ENCODE measurements at regions not wholly inside any gene's neighbourhood (a gene's known extent, or its start where the extent isn't known, plus 50 kb on each side); places are given as distances from the start of the nearest gene placed in this dataset.
"Not testable (repeated sequence)": the region's sequence is repeated elsewhere in the genome, so short reads cannot be mapped to it uniquely, and the experiment has no call there.

GRCh38 chr2:88959480-88960204 is 268.2 kb downstream of the RPIA start:
- intact Hi-C loops (cut with micrococcal nuclease), result no loop called here
- H3K36me3 ChIP-seq (ENCODE audit: control insufficient read depth in 1 of 2, insufficient read depth in 2 of 2, low read length in 2 of 2), result no peaks in the 10 kb centered on the region
- H3K4me2 ChIP-seq (ENCODE audit: low read length), result no peak overlapping the region
- ChIA-PET RAD21 (ENCODE audit: low non-redundant PET in 1 of 2, low total read pairs in 2 of 2, uncharacterized antibody in 2 of 2, unreplicated experiment in 2 of 2) (no interaction called here), POLR2A (no interaction called here), CTCF (interaction anchor here (0.7 to 1.2 kb wide), 5 partner anchors 10 to 128 kb away, joined by 3 to 6 read pairs (median 3); no protein-coding TSS in a partner anchor)
- DNase-seq (ENCODE audit: low read depth, low spot score), result no peak
- no TSS peak for BruUV-seq (replicated peaks)
- TF ChIP-seq CTCF (IDR thresholded peaks at IDR 0.05 in 2 of 3, conservative IDR thresholded peaks at IDR 0.05 in 1 of 3; ENCODE audit: borderline replicate concordance in 1 of 3, insufficient read depth in 1 of 3, low read depth in 2 of 3, low read length in 2 of 3) (peak; percentile 19 to 58 (median 57); a peak in 5 of 6 replicates), SP1 (IDR thresholded peaks at IDR 0.05; ENCODE audit: low read depth) (no peak), EZH2 (IDR thresholded peaks at IDR 0.05) (no peak)
- no peaks in the 10 kb centered on the region for H3K9me2 ChIP-seq (ENCODE audit: insufficient read depth)
- peak; percentile 61 for ATAC-seq
- H3K4me3 ChIP-seq (replicated peaks in 1 of 2; ENCODE audit: low read depth in 1 of 2, low read length in 2 of 2), result no peak overlapping the region
- no peaks in the 10 kb centered on the region for H3K9me3 ChIP-seq (ENCODE audit: control insufficient read depth in 1 of 2, insufficient read depth in 1 of 2, low read depth in 1 of 2, low read length in 2 of 2)
- no peak overlapping the region for H2AFZ ChIP-seq (ENCODE audit: low read depth, low read length, poor library complexity, severe bottlenecking)
- H3K79me2 ChIP-seq (ENCODE audit: insufficient read depth, low read length), result no peaks in the 10 kb centered on the region
- no peak overlapping the region for H3K27ac ChIP-seq (ENCODE audit: low read depth, low read length)
- H3K27me3 ChIP-seq (ENCODE audit: insufficient read depth, low read length), result peaks cover 28% of the 10 kb centered on the region
- H4K20me1 ChIP-seq (ENCODE audit: insufficient read depth), result no peaks in the 10 kb centered on the region
- no peaks in the 10 kb centered on the region for H3K4me1 ChIP-seq (ENCODE audit: control insufficient read depth in 1 of 2, insufficient read depth in 2 of 2, low read length in 2 of 2)
- no peak overlapping the region for H3K9ac ChIP-seq (ENCODE audit: low read length)

DNA sequence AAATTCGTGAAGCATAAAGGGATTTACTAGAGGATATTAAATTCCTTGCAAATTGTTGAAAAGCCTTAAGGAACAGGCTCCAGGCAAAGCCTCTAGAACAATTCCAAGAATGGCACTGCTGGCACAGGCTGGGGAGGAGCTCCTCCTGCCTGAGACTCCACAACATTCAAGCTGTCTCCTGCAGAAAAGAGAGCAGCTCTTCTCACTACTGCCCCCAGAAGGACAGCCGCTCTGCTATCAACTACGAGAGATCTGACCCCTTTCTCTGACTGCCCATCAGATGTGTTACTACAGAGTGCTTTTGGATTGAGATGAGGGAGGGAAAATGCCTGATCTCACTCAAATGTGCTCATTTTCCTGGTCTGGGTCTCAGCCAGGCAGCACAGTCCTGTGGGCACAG is 269.9 kb downstream of the RPIA start:
- TF ChIP-seq CTCF (IDR thresholded peaks at IDR 0.05 in 2 of 3, conservative IDR thresholded peaks at IDR 0.05 in 1 of 3; ENCODE audit: borderline replicate concordance in 1 of 3, insufficient read depth in 1 of 3, low read depth in 2 of 3, low read length in 2 of 3), result peak; percentile 17 to 44 (median 44); a peak in 4 of 6 replicates
- not testable (repeated sequence) for DNase-seq (ENCODE audit: low read depth, low spot score)
- CTCF ChIA-PET, result interaction anchor here (0.7 to 2.2 kb wide), 11 partner anchors 8 to 87 kb away, joined by 3 to 8 read pairs (median 3); no protein-coding TSS in a partner anchor

More for the DNA sequence above, 269.9 kb downstream of the RPIA start:
- POLR2A ChIA-PET; H3K4me3 ChIP-seq (replicated peaks in 1 of 2; ENCODE audit: low read depth in 1 of 2, low read length in 2 of 2); H4K20me1 ChIP-seq (ENCODE audit: insufficient read depth); H3K4me1 ChIP-seq (ENCODE audit: control insufficient read depth in 1 of 2, insufficient read depth in 2 of 2, low read length in 2 of 2); H3K27ac ChIP-seq (ENCODE audit: low read depth, low read length); H3K9me2 ChIP-seq (ENCODE audit: insufficient read depth); intact Hi-C loops (cut with micrococcal nuclease); BruUV-seq (replicated peaks); H3K9me3 ChIP-seq (ENCODE audit: control insufficient read depth in 1 of 2, insufficient read depth in 1 of 2, low read depth in 1 of 2, low read length in 2 of 2); H3K4me2 ChIP-seq (ENCODE audit: low read length); H3K9ac ChIP-seq (ENCODE audit: low read length); H3K79me2 ChIP-seq (ENCODE audit: insufficient read depth, low read length); H3K36me3 ChIP-seq (ENCODE audit: control insufficient read depth in 1 of 2, insufficient read depth in 2 of 2, low read length in 2 of 2); H2AFZ ChIP-seq (ENCODE audit: low read depth, low read length, poor library complexity, severe bottlenecking): not testable (repeated sequence)
- RAD21 ChIA-PET (ENCODE audit: low non-redundant PET in 1 of 2, low total read pairs in 2 of 2, uncharacterized antibody in 2 of 2, unreplicated experiment in 2 of 2), result interaction anchor here in 1 of 2 experiments (0.6 kb wide), 1 partner anchor 51 kb away, joined by 3 read pairs; no protein-coding TSS in a partner anchor
- peaks cover 23% of the 10 kb centered on the region for H3K27me3 ChIP-seq (ENCODE audit: insufficient read depth, low read length)
- ATAC-seq, result peak; percentile 79

Measured in HCT116 (cell line).